Heart left ventricle (tissue), 13 donors: ENCODE measurements at regions not wholly inside any gene's neighbourhood (a gene's known extent, or its start where the extent isn't known, plus 50 kb on each side); places are given as distances from the start of the nearest gene placed in this dataset.

ENCODE experiments used
- CTCF ChIP-seq, 12 donors: fragments of 200-600 bp; sonication (generic) in 4 of 12; IDR thresholded peaks; one replicate each; pipeline versions ENCODE4 v1.5.0 to v1.8.0; 2018 to 2022; ENCODE audit warnings: antibody characterized with exemption in 12 of 12, mild to moderate bottlenecking in 5 of 12
- POLR2A ChIP-seq, 2 donors: fragments of 450-650 bp; IDR thresholded peaks; one replicate each; pipeline ENCODE4 v1.6.1; 2017; ENCODE audit warnings: antibody characterized with exemption in 2 of 2, mild to moderate bottlenecking in 2 of 2, moderate library complexity in 2 of 2
- donor health status: ischemic (EF 13 %, LVEDD 7.1; RV severe dilation, severe dysfunction).
- donor health status: DM: no; HTN: yes; CAD: no.
- donor health status: DM: no; HTN: no; CAD: no.
- donor health status: ischemic (EF 25% LVEDD 6.9; RV normal size, moderate dysfunction).
- donor health status: ischemic (EF 25% LVEDD 5.7; RV mildly dilated, moderate dysfunction).
- donor health status: ischemic (EF 35%, LVEDD 5.7; RV mildly dilated, moderate dysfunction).
- donor health status: nonischemic (EF 11% LVEDD 7.7; RV severe dilation, severe dysfunction).
- donor health status: DM: yes; HTN: yes; CAD: no.
- donor health status: PGD.
- donor health status: ischemic (EF 29% LVEDD 5.4; RV normal size, mild dysfunction).
- donor health status: nonischemic (EF 23%, LVEDD 6.1; RV moderate dilation, normal function).

GRCh38 chr14:46325777-46326176 lies 325.8 kb downstream of the RPL10L start:
- TF ChIP-seq CTCF (IDR thresholded peaks at IDR 0.05) = no peak
- no peak for TF ChIP-seq POLR2A (IDR thresholded peaks at IDR 0.05)
